ENCODE measurements at regions not wholly inside any gene's neighbourhood (a gene's known extent, or its start where the extent isn't known, plus 50 kb on each side); places are given as distances from the start of the nearest gene placed in this dataset.

- TF ChIP-seq, protein P1, sequence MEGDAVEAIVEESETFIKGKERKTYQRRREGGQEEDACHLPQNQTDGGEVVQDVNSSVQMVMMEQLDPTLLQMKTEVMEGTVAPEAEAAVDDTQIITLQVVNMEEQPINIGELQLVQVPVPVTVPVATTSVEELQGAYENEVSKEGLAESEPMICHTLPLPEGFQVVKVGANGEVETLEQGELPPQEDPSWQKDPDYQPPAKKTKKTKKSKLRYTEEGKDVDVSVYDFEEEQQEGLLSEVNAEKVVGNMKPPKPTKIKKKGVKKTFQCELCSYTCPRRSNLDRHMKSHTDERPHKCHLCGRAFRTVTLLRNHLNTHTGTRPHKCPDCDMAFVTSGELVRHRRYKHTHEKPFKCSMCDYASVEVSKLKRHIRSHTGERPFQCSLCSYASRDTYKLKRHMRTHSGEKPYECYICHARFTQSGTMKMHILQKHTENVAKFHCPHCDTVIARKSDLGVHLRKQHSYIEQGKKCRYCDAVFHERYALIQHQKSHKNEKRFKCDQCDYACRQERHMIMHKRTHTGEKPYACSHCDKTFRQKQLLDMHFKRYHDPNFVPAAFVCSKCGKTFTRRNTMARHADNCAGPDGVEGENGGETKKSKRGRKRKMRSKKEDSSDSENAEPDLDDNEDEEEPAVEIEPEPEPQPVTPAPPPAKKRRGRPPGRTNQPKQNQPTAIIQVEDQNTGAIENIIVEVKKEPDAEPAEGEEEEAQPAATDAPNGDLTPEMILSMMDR (conservative IDR thresholded peaks at IDR 0.05 in 1 of 2, IDR thresholded peaks at IDR 0.05 in 1 of 2; ENCODE audit: low read depth in 1 of 2, low read length in 2 of 2): no peak
- TF ChIP-seq EZH2 (IDR thresholded peaks at IDR 0.05; ENCODE audit: low read length, missing control alignments): no peak
Observed at GRCh38 chr5:56330806-56331205, 97.7 kb upstream of the ANKRD55 start.

Data from fibroblast of lung (primary cell).